Activated CD4-positive, alpha-beta memory T cell treated with anti-CD3 and anti-CD28 coated beads, Interleukin-2, amount 10 ng/mL, durations not matched to agents 7 days and 5 days (primary cell): ENCODE measurements at regions not wholly inside any gene's neighbourhood (a gene's known extent, or its start where the extent isn't known, plus 50 kb on each side); places are given as distances from the start of the nearest gene placed in this dataset.

Experiments used
- CTCF ChIA-PET: fragments of 350-600 bp; sonication (Branson Sonifier 250); formaldehyde crosslinking; loops from one replicate; lab custom pipeline; 2021; ENCODE audit warnings: antibody characterized with exemption, inconsistent platforms; lab: Charles Lee
- POLR2A ChIA-PET: fragments of 350-600 bp; sonication (Branson Sonifier 250); formaldehyde crosslinking; loops from one replicate; lab custom pipeline; 2021; ENCODE audit warnings: antibody characterized with exemption; lab: Charles Lee
- DNase-seq: peaks from one replicate; pipeline ENCODE4 v3.0.0-alpha.2; 2020
- H3K27ac Mint-ChIP-seq: one replicate; pipeline ENCODE4 v1.8.0; 2021; ENCODE audit warnings: mild to moderate bottlenecking, mixed read lengths
- H3K27me3 Mint-ChIP-seq: one replicate; pipeline ENCODE4 v1.8.0; 2021; ENCODE audit warnings: mixed read lengths
- H3K36me3 Mint-ChIP-seq: one replicate; pipeline ENCODE4 v1.8.0; 2021; ENCODE audit warnings: low read depth, mixed read lengths
- H3K4me1 Mint-ChIP-seq: one replicate; pipeline ENCODE4 v1.8.0; 2021; ENCODE audit warnings: mixed read lengths
- H3K4me3 Mint-ChIP-seq: one replicate; pipeline ENCODE4 v1.8.0; 2021; ENCODE audit warnings: mild to moderate bottlenecking, mixed read lengths
- H3K9me3 Mint-ChIP-seq: one replicate; pipeline ENCODE4 v1.8.0; 2021; ENCODE audit warnings: mixed read lengths

DNA sequence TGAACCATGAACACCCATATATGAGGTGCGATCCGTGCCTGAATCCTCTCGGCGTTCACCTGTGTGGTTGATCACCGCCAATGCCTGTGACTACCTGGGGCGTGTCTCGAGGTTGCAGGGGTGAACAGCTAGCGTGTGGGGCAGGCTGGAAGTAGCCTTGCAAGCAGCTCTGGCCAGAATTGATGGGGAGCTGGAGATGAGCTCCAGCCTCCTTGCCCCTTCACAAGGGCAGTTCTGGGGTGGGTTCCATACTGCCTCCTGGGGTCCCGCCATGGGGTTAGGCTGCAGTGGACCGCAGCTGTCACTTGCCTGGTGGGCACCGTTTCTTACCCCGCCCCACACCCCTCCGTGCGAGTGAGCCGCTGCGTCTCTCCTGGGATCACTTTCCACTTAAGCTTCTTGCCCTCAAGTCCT, 154.5 kb upstream of the SOX1 start:
- H3K36me3 Mint-ChIP-seq = no peaks in the 10 kb centered on the region
- CTCF ChIA-PET = no interaction called here
- no peaks in the 10 kb centered on the region for H3K27me3 Mint-ChIP-seq
- POLR2A ChIA-PET = no interaction called here
- DNase-seq = peak; percentile 8
- no peaks in the 10 kb centered on the region for H3K4me1 Mint-ChIP-seq
- no peak overlapping the region for H3K27ac Mint-ChIP-seq
- no peak overlapping the region for H3K4me3 Mint-ChIP-seq
- no peaks in the 10 kb centered on the region for H3K9me3 Mint-ChIP-seq

DNA sequence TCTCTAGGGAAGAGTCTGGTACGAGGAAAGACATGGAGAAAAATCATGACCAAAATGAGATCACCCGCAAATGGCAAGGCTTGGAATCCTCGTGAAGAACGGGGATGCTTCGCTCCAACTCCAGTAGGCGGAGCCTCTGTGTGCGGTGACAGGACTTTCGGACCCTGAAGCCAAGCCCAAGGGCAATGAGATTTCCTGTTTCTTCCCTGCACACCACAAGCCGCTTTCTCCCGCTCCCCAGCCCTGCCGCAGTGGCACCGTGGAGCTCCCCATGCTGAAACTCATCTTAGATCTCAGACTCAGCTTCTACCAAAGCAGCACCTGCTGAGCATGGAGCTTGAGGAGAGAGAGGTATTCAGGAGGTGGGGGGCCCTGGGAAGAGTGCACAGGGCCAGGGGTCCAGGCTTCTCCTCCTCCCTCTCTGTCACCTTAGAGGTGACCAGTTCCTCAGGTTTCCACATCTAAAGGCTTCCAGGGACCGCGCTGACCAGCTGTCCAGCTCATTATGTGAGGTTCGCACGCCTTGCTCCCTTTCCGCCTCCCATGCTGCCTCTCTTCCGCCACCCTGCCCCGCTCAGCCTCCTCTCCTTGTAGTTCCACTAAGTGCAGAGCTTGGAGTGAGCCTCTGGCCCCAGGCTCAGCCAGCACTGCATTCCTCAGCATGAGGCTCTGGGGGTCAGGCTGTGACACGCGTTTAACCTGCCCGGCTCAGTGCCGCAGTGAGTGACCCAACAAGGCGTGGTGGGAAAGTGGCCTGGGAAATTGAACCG, 153.8 kb upstream of the SOX1 start:
- no peaks in the 10 kb centered on the region for H3K27me3 Mint-ChIP-seq
- ChIA-PET POLR2A (no interaction called here), CTCF (no interaction called here)
- H3K4me1 Mint-ChIP-seq = no peaks in the 10 kb centered on the region
- H3K27ac Mint-ChIP-seq = no peak overlapping the region
- no peak for DNase-seq
- H3K9me3 Mint-ChIP-seq = no peaks in the 10 kb centered on the region
- no peak overlapping the region for H3K4me3 Mint-ChIP-seq
- H3K36me3 Mint-ChIP-seq = no peaks in the 10 kb centered on the region

DNA sequence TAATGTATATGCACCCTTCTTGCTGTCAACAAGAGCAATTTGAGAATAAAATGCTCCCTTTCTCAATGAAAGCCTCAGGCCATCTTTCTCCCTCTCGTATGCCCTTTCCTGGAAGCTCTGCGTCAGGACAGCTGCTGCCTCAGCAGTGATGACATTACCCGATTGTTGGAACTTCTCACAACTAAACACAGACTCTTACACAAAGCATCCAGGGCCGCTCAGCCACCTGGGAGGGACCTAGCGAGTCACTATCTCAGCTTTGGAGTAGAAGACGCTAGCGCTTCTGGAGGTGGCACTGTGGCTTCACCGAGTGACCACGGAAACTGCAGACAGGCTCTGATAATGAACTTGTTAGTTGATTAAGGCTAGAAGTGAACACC, 153.2 kb upstream of the SOX1 start:
- Mint-ChIP-seq H3K27ac (no peak overlapping the region), H3K4me1 (no peaks in the 10 kb centered on the region), H3K9me3 (no peaks in the 10 kb centered on the region), H3K4me3 (no peak overlapping the region), H3K36me3 (no peaks in the 10 kb centered on the region), H3K27me3 (no peaks in the 10 kb centered on the region)
- DNase-seq = no peak
- POLR2A ChIA-PET = no interaction called here
- CTCF ChIA-PET = no interaction called here

DNA sequence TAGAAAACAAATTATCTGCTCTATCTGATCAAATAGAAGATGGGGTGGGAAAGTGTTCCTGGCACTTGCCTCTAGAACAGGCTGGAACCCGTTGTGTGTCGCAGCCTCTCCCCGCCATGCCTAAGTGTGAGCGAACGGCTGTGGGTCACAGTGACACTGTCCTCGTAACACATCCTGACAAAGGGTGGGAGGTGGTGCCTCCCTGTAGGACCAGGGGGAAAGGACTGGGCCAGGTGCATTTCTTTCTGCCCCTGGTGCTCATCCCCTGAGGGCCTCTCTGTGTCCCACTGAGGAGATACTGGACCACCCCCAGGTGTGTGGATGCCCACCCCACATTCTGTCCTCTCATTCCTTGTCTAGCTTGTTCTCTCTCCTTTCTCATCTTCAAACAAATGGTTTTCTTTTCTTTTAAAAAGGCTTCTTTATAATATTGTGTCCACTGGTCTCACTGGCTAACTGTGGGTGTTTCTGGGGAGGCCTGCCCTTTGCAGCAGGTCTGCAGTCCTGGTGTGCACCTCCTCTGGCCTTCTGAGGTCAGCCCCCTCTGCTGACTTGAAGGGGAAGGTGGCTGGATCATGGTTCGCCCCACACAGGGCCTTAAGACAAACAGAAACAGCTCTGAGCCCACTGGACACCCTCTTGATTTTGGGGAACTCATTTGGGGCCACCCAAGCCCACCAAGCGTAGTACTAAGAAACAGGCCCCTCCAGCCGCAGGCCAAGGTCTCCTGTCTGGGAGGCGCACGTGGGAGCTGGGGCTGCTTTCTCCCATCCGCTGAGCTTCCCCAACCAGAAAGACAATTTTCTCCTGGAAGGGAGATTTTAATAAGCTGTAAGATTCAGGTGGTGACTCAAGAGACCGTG, 152.5 kb upstream of the SOX1 start:
- Mint-ChIP-seq H3K27ac (no peak overlapping the region), H3K4me3 (no peak overlapping the region), H3K4me1 (no peaks in the 10 kb centered on the region), H3K27me3 (no peaks in the 10 kb centered on the region), H3K36me3 (no peaks in the 10 kb centered on the region), H3K9me3 (no peaks in the 10 kb centered on the region)
- ChIA-PET CTCF (no interaction called here), POLR2A (no interaction called here)
- DNase-seq = no peak

GRCh38 chr13:111915104-111915551, 151.8 kb upstream of the SOX1 start:
- POLR2A ChIA-PET = no interaction called here
- no peaks in the 10 kb centered on the region for H3K4me1 Mint-ChIP-seq
- no peaks in the 10 kb centered on the region for H3K27me3 Mint-ChIP-seq
- CTCF ChIA-PET = no interaction called here
- H3K27ac Mint-ChIP-seq = no peak overlapping the region
- H3K4me3 Mint-ChIP-seq = no peak overlapping the region
- no peak for DNase-seq
- H3K9me3 Mint-ChIP-seq = no peaks in the 10 kb centered on the region
- no peaks in the 10 kb centered on the region for H3K36me3 Mint-ChIP-seq

- no peaks in the 10 kb centered on the region for H3K9me3 Mint-ChIP-seq
- no peaks in the 10 kb centered on the region for H3K36me3 Mint-ChIP-seq
- no peaks in the 10 kb centered on the region for H3K27me3 Mint-ChIP-seq
- no peak overlapping the region for H3K4me3 Mint-ChIP-seq
- H3K27ac Mint-ChIP-seq = no peak overlapping the region
- no peaks in the 10 kb centered on the region for H3K4me1 Mint-ChIP-seq
- ChIA-PET CTCF (no interaction called here), POLR2A (no interaction called here)
- DNase-seq = no peak
These were observed 150.7 kb upstream of the SOX1 start for GRCh38 chr13:111916201-111916600.

- Mint-ChIP-seq H3K4me1 (no peaks in the 10 kb centered on the region), H3K36me3 (no peaks in the 10 kb centered on the region), H3K9me3 (no peaks in the 10 kb centered on the region), H3K4me3 (no peak overlapping the region), H3K27ac (no peak overlapping the region), H3K27me3 (no peaks in the 10 kb centered on the region)
- CTCF ChIA-PET = no interaction called here
- POLR2A ChIA-PET = no interaction called here
- DNase-seq = no peak
These were observed 149.9 kb upstream of the SOX1 start for GRCh38 chr13:111917086-111917485.

DNA sequence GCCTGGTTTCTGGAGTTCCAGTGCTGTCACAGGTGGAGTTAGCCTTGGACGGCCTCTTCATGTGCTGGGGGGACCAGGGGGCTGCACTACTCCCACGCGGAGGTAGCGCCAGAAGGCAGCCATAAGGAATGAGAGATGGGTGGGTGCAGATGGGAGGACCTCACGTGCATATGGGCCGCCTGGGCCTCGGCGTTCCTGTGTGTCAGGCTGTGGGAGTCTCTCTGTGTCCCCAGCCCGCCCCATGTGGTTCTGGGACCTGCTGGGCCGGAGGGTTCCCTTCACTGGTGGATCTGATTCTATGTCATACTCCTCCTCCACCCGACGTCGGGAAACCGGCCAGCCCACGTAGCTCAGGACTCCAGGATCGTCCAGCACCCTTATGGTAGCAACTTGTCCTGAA, 149.0 kb upstream of the SOX1 start:
- CTCF ChIA-PET = no interaction called here
- DNase-seq = no peak
- H3K27ac Mint-ChIP-seq = no peak overlapping the region

DNA sequence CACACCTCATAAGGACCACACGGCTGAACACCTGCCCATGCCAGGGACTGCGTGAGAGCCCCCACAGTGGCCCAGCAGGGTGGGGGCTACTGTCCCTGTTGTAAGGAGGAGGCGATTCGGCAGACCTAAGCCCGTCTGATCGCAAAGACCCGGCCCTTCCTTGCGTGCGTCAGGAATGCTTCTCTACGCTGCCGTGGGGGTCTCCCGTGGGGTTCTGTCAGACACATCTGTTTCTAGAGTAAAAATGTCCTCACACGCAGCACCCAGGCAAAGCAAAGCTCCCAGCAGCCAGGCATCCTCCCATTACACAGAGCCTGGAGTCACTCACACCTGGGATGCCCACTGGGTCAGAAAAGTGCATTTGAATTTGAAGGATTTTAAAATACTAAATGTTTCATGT, 147.7 kb upstream of the SOX1 start:
- Mint-ChIP-seq H3K27me3 (no peaks in the 10 kb centered on the region), H3K4me3 (no peak overlapping the region), H3K4me1 (no peaks in the 10 kb centered on the region), H3K36me3 (no peaks in the 10 kb centered on the region), H3K27ac (no peak overlapping the region), H3K9me3 (no peaks in the 10 kb centered on the region)
- ChIA-PET CTCF (no interaction called here), POLR2A (no interaction called here)
- no peak for DNase-seq

More for the DNA sequence above, 149.0 kb upstream of the SOX1 start:
- POLR2A ChIA-PET = no interaction called here
- no peaks in the 10 kb centered on the region for H3K9me3 Mint-ChIP-seq
- H3K36me3 Mint-ChIP-seq = no peaks in the 10 kb centered on the region
- no peaks in the 10 kb centered on the region for H3K27me3 Mint-ChIP-seq
- no peaks in the 10 kb centered on the region for H3K4me1 Mint-ChIP-seq
- no peak overlapping the region for H3K4me3 Mint-ChIP-seq

- Mint-ChIP-seq H3K27ac (no peak overlapping the region), H3K4me3 (no peak overlapping the region), H3K27me3 (no peaks in the 10 kb centered on the region), H3K4me1 (no peaks in the 10 kb centered on the region), H3K9me3 (no peaks in the 10 kb centered on the region), H3K36me3 (no peaks in the 10 kb centered on the region)
- POLR2A ChIA-PET = no interaction called here
- no peak for DNase-seq
- CTCF ChIA-PET = no interaction called here
These were observed 147.1 kb upstream of the SOX1 start for GRCh38 chr13:111919849-111920248.

DNA sequence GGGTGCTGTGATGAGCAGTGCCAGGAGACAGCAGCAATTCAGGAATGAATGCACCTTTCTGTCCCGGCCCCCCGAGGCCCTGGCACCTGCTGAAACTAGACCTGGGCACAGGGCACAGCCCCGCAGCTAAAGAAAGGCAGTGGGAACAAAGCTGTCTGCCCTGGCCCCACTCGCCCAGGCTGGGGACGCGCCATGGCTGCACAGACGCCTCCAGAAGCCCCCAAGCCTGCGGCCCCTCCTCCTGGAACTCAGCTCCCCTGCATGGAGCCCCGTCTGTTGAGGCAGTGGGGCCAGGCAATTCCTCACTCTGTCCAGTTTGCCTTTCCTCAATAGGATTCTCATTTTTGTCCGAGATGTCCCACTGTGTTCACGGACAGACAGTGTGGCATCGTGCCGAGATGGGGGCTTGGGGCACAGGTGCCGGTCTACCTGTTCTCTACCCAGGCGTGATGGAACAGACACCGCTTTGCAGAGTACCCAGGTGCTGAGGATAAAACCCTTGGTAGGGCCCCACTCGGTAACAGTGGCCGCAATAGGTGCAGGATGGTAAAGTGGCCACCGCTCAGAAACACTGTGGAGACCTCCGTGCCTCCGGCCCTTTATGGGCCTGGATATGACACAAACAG, 146.5 kb upstream of the SOX1 start:
- CTCF ChIA-PET = no interaction called here
- no peaks in the 10 kb centered on the region for H3K9me3 Mint-ChIP-seq

DNA sequence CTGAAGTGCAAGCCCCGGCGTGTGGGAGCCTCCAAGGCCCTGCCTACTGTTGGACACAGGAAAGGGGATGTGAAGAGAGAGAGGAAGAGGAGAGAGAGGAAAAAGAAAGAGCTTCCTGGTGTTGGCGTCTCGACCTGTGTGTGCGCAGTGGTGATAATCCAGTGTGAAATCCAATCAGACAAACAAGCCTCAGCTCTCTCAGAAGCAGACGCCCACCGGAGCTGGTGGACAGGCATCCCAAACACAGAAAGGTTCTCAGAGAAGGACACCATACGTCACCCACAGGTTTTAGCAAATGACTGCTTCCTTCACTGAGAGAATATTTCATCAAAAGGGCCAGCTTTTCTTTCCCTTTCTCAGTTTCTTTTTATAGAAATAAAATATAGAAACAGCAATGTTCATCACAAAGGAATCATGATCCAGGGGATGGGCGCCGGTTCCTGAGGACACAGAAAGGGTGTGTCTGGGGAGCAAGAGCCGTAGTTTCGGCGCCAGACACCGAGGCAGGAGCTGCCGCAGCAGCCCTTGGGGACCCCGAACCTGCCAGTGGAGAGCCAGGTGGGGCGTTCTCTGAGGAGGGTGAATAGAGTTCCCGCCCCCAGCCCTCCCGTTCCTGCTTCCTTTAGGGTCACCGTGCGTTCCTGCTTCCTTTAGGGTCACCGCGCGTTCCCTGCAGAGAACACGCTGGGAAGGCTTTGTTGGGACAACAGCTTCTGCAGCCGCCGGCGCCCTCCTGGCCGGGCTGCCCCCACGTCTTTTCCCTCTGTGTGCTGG, 145.8 kb upstream of the SOX1 start:
- CTCF ChIA-PET = no interaction called here
- Mint-ChIP-seq H3K4me3 (no peak overlapping the region), H3K4me1 (no peaks in the 10 kb centered on the region), H3K36me3 (no peaks in the 10 kb centered on the region), H3K27ac (no peak overlapping the region), H3K27me3 (no peaks in the 10 kb centered on the region), H3K9me3 (no peaks in the 10 kb centered on the region)
- POLR2A ChIA-PET = no interaction called here
- no peak for DNase-seq

More for the DNA sequence above, 146.5 kb upstream of the SOX1 start:
- H3K4me1 Mint-ChIP-seq = no peaks in the 10 kb centered on the region
- H3K27me3 Mint-ChIP-seq = no peaks in the 10 kb centered on the region
- POLR2A ChIA-PET = no interaction called here
- no peak for DNase-seq
- no peak overlapping the region for H3K4me3 Mint-ChIP-seq
- H3K27ac Mint-ChIP-seq = no peak overlapping the region
- no peaks in the 10 kb centered on the region for H3K36me3 Mint-ChIP-seq

GRCh38 chr13:111922086-111922485, 144.9 kb upstream of the SOX1 start:
- no peaks in the 10 kb centered on the region for H3K27me3 Mint-ChIP-seq
- no peak overlapping the region for H3K4me3 Mint-ChIP-seq
- no peak for DNase-seq
- no peaks in the 10 kb centered on the region for H3K9me3 Mint-ChIP-seq
- no peaks in the 10 kb centered on the region for H3K36me3 Mint-ChIP-seq
- CTCF ChIA-PET = no interaction called here
- POLR2A ChIA-PET = no interaction called here
- H3K27ac Mint-ChIP-seq = no peak overlapping the region
- H3K4me1 Mint-ChIP-seq = no peaks in the 10 kb centered on the region
